ENCODE measurements at regions not wholly inside any gene's neighbourhood (a gene's known extent, or its start where the extent isn't known, plus 50 kb on each side); places are given as distances from the start of the nearest gene placed in this dataset.

- TF ChIP-seq POLR2A (IDR thresholded peaks at IDR 0.05) (no peak), CTCF (IDR thresholded peaks at IDR 0.05) (no peak)
Measured at GRCh38 chr18:24993628-24994027, 358.3 kb downstream of the ZNF521 start.

All from suprapubic skin (tissue), 3 donors.